ENCODE measurements at regions not wholly inside any gene's neighbourhood (a gene's known extent, or its start where the extent isn't known, plus 50 kb on each side); places are given as distances from the start of the nearest gene placed in this dataset.

- Histone ChIP-seq H3K4me3 (no peak overlapping the region), H3K9ac (no peak overlapping the region), H2AFZ (replicated peaks) (no peak overlapping the region), H3K36me3 (no peaks in the 10 kb centered on the region), H3K4me2 (no peak overlapping the region), H3K27me3 (no peaks in the 10 kb centered on the region), H4K20me1 (ENCODE audit: low read depth) (no peaks in the 10 kb centered on the region), H3K4me1 (peaks cover 9% of the 10 kb centered on the region), H3K9me3 (ENCODE audit: low read depth) (no peaks in the 10 kb centered on the region), H3F3A (ENCODE audit: low read depth) (no peaks in the 10 kb centered on the region), H3K27ac (no peak overlapping the region), H3K79me2 (ENCODE audit: low read depth) (no peaks in the 10 kb centered on the region)
- Mint-ChIP-seq H3K4me1 (no peaks in the 10 kb centered on the region), H3K4me3 (no peak overlapping the region), H3K27me3 (ENCODE audit: insufficient read depth, low read depth) (no peaks in the 10 kb centered on the region), H3K27ac (no peak overlapping the region), H3K36me3 (no peaks in the 10 kb centered on the region), H3K9me3 (no peaks in the 10 kb centered on the region)
- TF ChIP-seq, protein P1, sequence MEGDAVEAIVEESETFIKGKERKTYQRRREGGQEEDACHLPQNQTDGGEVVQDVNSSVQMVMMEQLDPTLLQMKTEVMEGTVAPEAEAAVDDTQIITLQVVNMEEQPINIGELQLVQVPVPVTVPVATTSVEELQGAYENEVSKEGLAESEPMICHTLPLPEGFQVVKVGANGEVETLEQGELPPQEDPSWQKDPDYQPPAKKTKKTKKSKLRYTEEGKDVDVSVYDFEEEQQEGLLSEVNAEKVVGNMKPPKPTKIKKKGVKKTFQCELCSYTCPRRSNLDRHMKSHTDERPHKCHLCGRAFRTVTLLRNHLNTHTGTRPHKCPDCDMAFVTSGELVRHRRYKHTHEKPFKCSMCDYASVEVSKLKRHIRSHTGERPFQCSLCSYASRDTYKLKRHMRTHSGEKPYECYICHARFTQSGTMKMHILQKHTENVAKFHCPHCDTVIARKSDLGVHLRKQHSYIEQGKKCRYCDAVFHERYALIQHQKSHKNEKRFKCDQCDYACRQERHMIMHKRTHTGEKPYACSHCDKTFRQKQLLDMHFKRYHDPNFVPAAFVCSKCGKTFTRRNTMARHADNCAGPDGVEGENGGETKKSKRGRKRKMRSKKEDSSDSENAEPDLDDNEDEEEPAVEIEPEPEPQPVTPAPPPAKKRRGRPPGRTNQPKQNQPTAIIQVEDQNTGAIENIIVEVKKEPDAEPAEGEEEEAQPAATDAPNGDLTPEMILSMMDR (IDR thresholded peaks at IDR 0.05) = no peak
- TF ChIP-seq EZH2 (IDR thresholded peaks at IDR 0.05) = no peak
- TF ChIP-seq EZH2phosphoT487 (IDR thresholded peaks at IDR 0.05) = no peak
- no peak for DNase-seq (ENCODE audit: low spot score)
Observed at GRCh38 chr11:80196932-80197554, 756.2 kb upstream of the TENM4 start.

DNA sequence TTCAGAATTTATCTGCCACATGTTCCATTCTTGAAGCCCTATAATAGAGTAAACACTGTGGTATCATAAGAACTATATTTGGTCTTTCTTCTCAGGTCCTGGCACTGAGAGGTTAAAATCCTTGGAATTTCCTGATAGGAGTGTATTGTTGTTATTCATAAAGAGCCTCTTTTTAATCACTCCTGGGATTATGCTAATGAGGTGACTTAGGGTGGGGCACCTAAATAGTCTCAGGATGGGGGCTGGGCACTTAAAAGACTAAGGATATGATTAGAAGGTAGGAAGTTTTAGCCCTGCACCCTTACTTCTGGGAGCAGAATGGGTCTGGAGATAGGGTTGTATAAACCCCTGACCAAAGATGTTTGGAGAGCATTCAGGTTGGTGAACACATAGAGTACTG is 755.2 kb upstream of the TENM4 start:
- no peaks in the 10 kb centered on the region for H3F3A ChIP-seq (ENCODE audit: low read depth)
- H3K36me3 Mint-ChIP-seq = no peaks in the 10 kb centered on the region
- H3K27me3 ChIP-seq = no peaks in the 10 kb centered on the region
- no peak overlapping the region for H2AFZ ChIP-seq (replicated peaks)
- no peak overlapping the region for H3K9ac ChIP-seq
- peaks cover 9% of the 10 kb centered on the region for H3K4me1 ChIP-seq
- no peaks in the 10 kb centered on the region for H4K20me1 ChIP-seq (ENCODE audit: low read depth)
- no peak overlapping the region for H3K4me3 ChIP-seq
- H3K4me2 ChIP-seq = no peak overlapping the region
- H3K4me3 Mint-ChIP-seq = no peak overlapping the region
- no peaks in the 10 kb centered on the region for H3K9me3 ChIP-seq (ENCODE audit: low read depth)
- no peaks in the 10 kb centered on the region for H3K27me3 Mint-ChIP-seq (ENCODE audit: insufficient read depth, low read depth)
- H3K27ac Mint-ChIP-seq = no peak overlapping the region
- DNase-seq (ENCODE audit: low spot score) = peak; percentile 8
- H3K4me1 Mint-ChIP-seq = no peaks in the 10 kb centered on the region
- no peak overlapping the region for H3K27ac ChIP-seq
- no peaks in the 10 kb centered on the region for H3K36me3 ChIP-seq
- H3K9me3 Mint-ChIP-seq = no peaks in the 10 kb centered on the region
- H3K79me2 ChIP-seq (ENCODE audit: low read depth) = no peaks in the 10 kb centered on the region
- no peak for TF ChIP-seq EZH2phosphoT487 (IDR thresholded peaks at IDR 0.05)

- no peak for DNase-seq (ENCODE audit: low spot score)
- no peak overlapping the region for H3K9ac ChIP-seq
- TF ChIP-seq, protein P1 (IDR thresholded peaks at IDR 0.05) = no peak
- TF ChIP-seq EZH2 (IDR thresholded peaks at IDR 0.05) (no peak), EZH2phosphoT487 (IDR thresholded peaks at IDR 0.05) (no peak)
Observed at GRCh38 chr11:80194625-80195024, 753.8 kb upstream of the TENM4 start.

GRCh38 chr11:80194016-80194415 is 753.2 kb upstream of the TENM4 start:
- Mint-ChIP-seq H3K9me3 (no peaks in the 10 kb centered on the region), H3K4me1 (no peaks in the 10 kb centered on the region), H3K27ac (no peak overlapping the region), H3K4me3 (no peak overlapping the region), H3K27me3 (ENCODE audit: insufficient read depth, low read depth) (peaks cover 3% of the 10 kb centered on the region), H3K36me3 (no peaks in the 10 kb centered on the region)
- no peaks in the 10 kb centered on the region for H3K36me3 ChIP-seq
- H3K9me3 ChIP-seq (ENCODE audit: low read depth) = no peaks in the 10 kb centered on the region
- H3F3A ChIP-seq (ENCODE audit: low read depth) = no peaks in the 10 kb centered on the region
- no peaks in the 10 kb centered on the region for H3K79me2 ChIP-seq (ENCODE audit: low read depth)
- H3K4me2 ChIP-seq = no peak overlapping the region
- H2AFZ ChIP-seq (replicated peaks) = no peak overlapping the region
- no peak for DNase-seq (ENCODE audit: low spot score)
- H3K27me3 ChIP-seq = no peaks in the 10 kb centered on the region
- no peaks in the 10 kb centered on the region for H4K20me1 ChIP-seq (ENCODE audit: low read depth)
- H3K4me1 ChIP-seq = peaks cover 9% of the 10 kb centered on the region
- no peak overlapping the region for H3K27ac ChIP-seq
- no peak for TF ChIP-seq EZH2 (IDR thresholded peaks at IDR 0.05)
- TF ChIP-seq, protein P1 (IDR thresholded peaks at IDR 0.05) = no peak
- no peak for TF ChIP-seq EZH2phosphoT487 (IDR thresholded peaks at IDR 0.05)
- no peak overlapping the region for H3K9ac ChIP-seq
- H3K4me3 ChIP-seq = no peak overlapping the region

More at GRCh38 chr11:80194625-80195024, 753.8 kb upstream of the TENM4 start:
- Histone ChIP-seq H3K79me2 (ENCODE audit: low read depth) (no peaks in the 10 kb centered on the region), H2AFZ (replicated peaks) (no peak overlapping the region), H3K9me3 (ENCODE audit: low read depth) (no peaks in the 10 kb centered on the region), H3K36me3 (no peaks in the 10 kb centered on the region), H3K27ac (no peak overlapping the region), H3K4me2 (no peak overlapping the region), H4K20me1 (ENCODE audit: low read depth) (no peaks in the 10 kb centered on the region), H3K27me3 (no peaks in the 10 kb centered on the region), H3K4me3 (no peak overlapping the region), H3F3A (ENCODE audit: low read depth) (no peaks in the 10 kb centered on the region), H3K4me1 (peaks cover 9% of the 10 kb centered on the region)
- no peaks in the 10 kb centered on the region for H3K4me1 Mint-ChIP-seq
- no peaks in the 10 kb centered on the region for H3K36me3 Mint-ChIP-seq
- no peak overlapping the region for H3K27ac Mint-ChIP-seq
- H3K27me3 Mint-ChIP-seq (ENCODE audit: insufficient read depth, low read depth) = peaks cover 3% of the 10 kb centered on the region
- H3K9me3 Mint-ChIP-seq = no peaks in the 10 kb centered on the region
- H3K4me3 Mint-ChIP-seq = no peak overlapping the region

Measured in neural progenitor cell (in vitro differentiated cells).